CD4-positive, CD25-positive, alpha-beta regulatory T cell (primary cell): ENCODE measurements at regions not wholly inside any gene's neighbourhood (a gene's known extent, or its start where the extent isn't known, plus 50 kb on each side); places are given as distances from the start of the nearest gene placed in this dataset.

Experiments used
- ATAC-seq, 2 donors: fragments of 150-1000 bp; cut with Tn5 transposase; one replicate each; pipeline ENCODE4 v1.10.0; 2021; ENCODE audit warnings: low read depth in 2 of 2, moderate number of reproducible peaks in 2 of 2, moderate library complexity in 1 of 2
- DNase-seq, 3 donors: peaks; one replicate each; pipeline versions ENCODE4 v3.0.0 to v3.0.0-alpha.2; 2012 to 2022; ENCODE audit warnings: mixed read lengths in 1 of 3
- H3K27ac ChIP-seq: one replicate; pipeline ENCODE4 v1.7.0; 2013; ENCODE audit warnings: mild to moderate bottlenecking, low read length; ENCODE audit not compliant: insufficient read depth, poor library complexity, severe bottlenecking
- H3K27me3 ChIP-seq: one replicate; pipeline ENCODE4 v1.7.0; 2013; ENCODE audit warnings: low read length; ENCODE audit not compliant: control insufficient read depth, insufficient read depth
- H3K36me3 ChIP-seq: one replicate; pipeline ENCODE4 v1.7.0; 2013; ENCODE audit warnings: mild to moderate bottlenecking, low read length, moderate library complexity; ENCODE audit not compliant: control insufficient read depth, insufficient read depth
- H3K4me1 ChIP-seq: 2 replicates; pipeline ENCODE4 v1.7.0; 2013; ENCODE audit warnings: mild to moderate bottlenecking, low read length; ENCODE audit not compliant: insufficient read depth, control insufficient read depth, poor library complexity, severe bottlenecking
- H3K4me3 ChIP-seq: one replicate; pipeline ENCODE4 v1.7.0; 2013; ENCODE audit warnings: low read depth, mild to moderate bottlenecking, low read length, moderate library complexity
- H3K9me3 ChIP-seq, 2 experiments: 1 replicate in 1 of 2; 2 replicates in 1 of 2; pipeline ENCODE4 v1.7.0; 2013; ENCODE audit warnings: low read length in 2 of 2, mild to moderate bottlenecking in 1 of 2, moderate library complexity in 1 of 2; ENCODE audit not compliant: control insufficient read depth in 2 of 2
- H3K27ac Mint-ChIP-seq, 3 donors: one replicate each; pipeline ENCODE4 v1.8.0; 2020 to 2022; ENCODE audit warnings: mild to moderate bottlenecking in 3 of 3, mixed read lengths in 3 of 3, moderate library complexity in 2 of 3
- H3K27me3 Mint-ChIP-seq: one replicate; pipeline ENCODE4 v1.8.0; 2022; ENCODE audit warnings: mild to moderate bottlenecking, mixed read lengths
- H3K36me3 Mint-ChIP-seq: one replicate; pipeline ENCODE4 v1.8.0; 2020; ENCODE audit warnings: mixed read lengths
- H3K4me1 Mint-ChIP-seq, 4 donors: one replicate each; pipeline ENCODE4 v1.8.0; 2020 to 2022; ENCODE audit warnings: mixed read lengths in 4 of 4, mild to moderate bottlenecking in 1 of 4
- H3K4me3 Mint-ChIP-seq, 4 donors: one replicate each; pipeline ENCODE4 v1.8.0; 2020 to 2022; ENCODE audit warnings: mild to moderate bottlenecking in 4 of 4, mixed read lengths in 4 of 4, moderate library complexity in 3 of 4
- H3K9me3 Mint-ChIP-seq, 7 donors: one replicate each; pipeline ENCODE4 v1.8.0; 2020 to 2022; ENCODE audit warnings: mixed read lengths in 7 of 7, mild to moderate bottlenecking in 3 of 7, moderate library complexity in 2 of 7

GRCh38 chr12:78519422-78519821, 345.2 kb upstream of the SYT1 start:
- DNase-seq (no peak), ATAC-seq (no peak)
- Histone ChIP-seq H3K27me3 (no peaks in the 10 kb centered on the region), H3K27ac (no peak overlapping the region), H3K36me3 (no peaks in the 10 kb centered on the region), H3K4me3 (no peak overlapping the region), H3K9me3 (peaks cover 0 to 4% of the 10 kb centered on the region in 2 experiments), H3K4me1 (no peaks in the 10 kb centered on the region)
- Mint-ChIP-seq H3K4me1 (no peaks in the 10 kb centered on the region), H3K9me3 (peaks cover 0 to 34% (median 9%) of the 10 kb centered on the region in 7 donors), H3K36me3 (no peaks in the 10 kb centered on the region), H3K4me3 (no peak overlapping the region), H3K27ac (no peak overlapping the region), H3K27me3 (no peaks in the 10 kb centered on the region)

- DNase-seq (no peak), ATAC-seq (no peak)
- no peaks in the 10 kb centered on the region for H3K4me1 ChIP-seq
- no peak overlapping the region for H3K4me3 ChIP-seq
- Mint-ChIP-seq H3K4me3 (no peak overlapping the region), H3K27me3 (no peaks in the 10 kb centered on the region), H3K27ac (no peak overlapping the region), H3K36me3 (no peaks in the 10 kb centered on the region), H3K9me3 (peaks cover 0 to 4% (median 2%) of the 10 kb centered on the region in 7 donors), H3K4me1 (no peaks in the 10 kb centered on the region)
- no peaks in the 10 kb centered on the region for H3K9me3 ChIP-seq
- no peaks in the 10 kb centered on the region for H3K36me3 ChIP-seq
- H3K27me3 ChIP-seq, result no peaks in the 10 kb centered on the region
- no peak overlapping the region for H3K27ac ChIP-seq
Observed at GRCh38 chr12:78530100-78530765, 334.3 kb upstream of the SYT1 start.

- Mint-ChIP-seq H3K4me1 (no peaks in the 10 kb centered on the region), H3K36me3 (no peaks in the 10 kb centered on the region), H3K27me3 (no peaks in the 10 kb centered on the region), H3K9me3 (peaks cover 0 to 8% (median 2%) of the 10 kb centered on the region in 7 donors), H3K27ac (no peak overlapping the region), H3K4me3 (no peak overlapping the region)
- Histone ChIP-seq H3K4me3 (no peak overlapping the region), H3K9me3 (no peaks in the 10 kb centered on the region), H3K4me1 (no peaks in the 10 kb centered on the region), H3K27ac (no peak overlapping the region), H3K36me3 (no peaks in the 10 kb centered on the region), H3K27me3 (no peaks in the 10 kb centered on the region)
- DNase-seq (no peak), ATAC-seq (no peak)
Observed at GRCh38 chr12:78531831-78532458, 332.6 kb upstream of the SYT1 start.

- H3K36me3 Mint-ChIP-seq, result no peaks in the 10 kb centered on the region
- ATAC-seq (no peak), DNase-seq (no peak)
- H3K27ac Mint-ChIP-seq, result no peak overlapping the region
- no peaks in the 10 kb centered on the region for H3K27me3 Mint-ChIP-seq
- Histone ChIP-seq H3K9me3 (peaks cover 0 to 5% of the 10 kb centered on the region in 2 experiments), H3K36me3 (no peaks in the 10 kb centered on the region), H3K27me3 (no peaks in the 10 kb centered on the region), H3K4me1 (no peaks in the 10 kb centered on the region), H3K27ac (no peak overlapping the region), H3K4me3 (no peak overlapping the region)
- peaks cover 0 to 12% (median 6%) of the 10 kb centered on the region in 7 donors for H3K9me3 Mint-ChIP-seq
- no peak overlapping the region for H3K4me3 Mint-ChIP-seq
- H3K4me1 Mint-ChIP-seq, result no peaks in the 10 kb centered on the region
Observed at GRCh38 chr12:78534311-78534710, 330.3 kb upstream of the SYT1 start.

- ATAC-seq, result no peak
- no peak overlapping the region for H3K4me3 Mint-ChIP-seq
- H3K4me1 Mint-ChIP-seq, result no peaks in the 10 kb centered on the region
- peaks cover 1 to 17% (median 9%) of the 10 kb centered on the region in 7 donors for H3K9me3 Mint-ChIP-seq
- H3K4me3 ChIP-seq, result no peak overlapping the region
- DNase-seq, result no peak
- H3K27ac ChIP-seq, result no peak overlapping the region
- no peak overlapping the region for H3K27ac Mint-ChIP-seq
- H3K9me3 ChIP-seq, result peaks cover 0 to 7% of the 10 kb centered on the region in 2 experiments
- no peaks in the 10 kb centered on the region for H3K36me3 ChIP-seq
- H3K4me1 ChIP-seq, result no peaks in the 10 kb centered on the region
- no peaks in the 10 kb centered on the region for H3K36me3 Mint-ChIP-seq
- H3K27me3 Mint-ChIP-seq, result no peaks in the 10 kb centered on the region
- H3K27me3 ChIP-seq, result no peaks in the 10 kb centered on the region
Observed at GRCh38 chr12:78540606-78541336, 323.8 kb upstream of the SYT1 start.

GRCh38 chr12:78550831-78551230, 313.7 kb upstream of the SYT1 start:
- Mint-ChIP-seq H3K27me3 (no peaks in the 10 kb centered on the region), H3K36me3 (no peaks in the 10 kb centered on the region), H3K27ac (no peak overlapping the region), H3K4me3 (no peak overlapping the region), H3K9me3 (peaks cover 0 to 12% (median 8%) of the 10 kb centered on the region in 7 donors), H3K4me1 (no peaks in the 10 kb centered on the region)
- Histone ChIP-seq H3K27me3 (no peaks in the 10 kb centered on the region), H3K4me1 (no peaks in the 10 kb centered on the region), H3K27ac (no peak overlapping the region), H3K9me3 (no peaks in the 10 kb centered on the region), H3K4me3 (no peak overlapping the region), H3K36me3 (no peaks in the 10 kb centered on the region)
- no peak for DNase-seq
- ATAC-seq, result no peak

- no peak for DNase-seq
- no peak for ATAC-seq
- H3K36me3 Mint-ChIP-seq, result no peaks in the 10 kb centered on the region
- Histone ChIP-seq H3K27ac (no peak overlapping the region), H3K4me1 (no peaks in the 10 kb centered on the region), H3K9me3 (no peaks in the 10 kb centered on the region), H3K4me3 (no peak overlapping the region), H3K27me3 (no peaks in the 10 kb centered on the region), H3K36me3 (no peaks in the 10 kb centered on the region)
- H3K27ac Mint-ChIP-seq, result no peak overlapping the region
- H3K4me1 Mint-ChIP-seq, result no peaks in the 10 kb centered on the region
- peaks cover 4 to 35% (median 10%) of the 10 kb centered on the region in 7 donors for H3K9me3 Mint-ChIP-seq
- no peaks in the 10 kb centered on the region for H3K27me3 Mint-ChIP-seq
- no peak overlapping the region for H3K4me3 Mint-ChIP-seq
Observed at GRCh38 chr12:78555802-78556201, 308.8 kb upstream of the SYT1 start.
